ENCODE measurements at regions not wholly inside any gene's neighbourhood (a gene's known extent, or its start where the extent isn't known, plus 50 kb on each side); places are given as distances from the start of the nearest gene placed in this dataset.
"Not testable (repeated sequence)": the region's sequence is repeated elsewhere in the genome, so short reads cannot be mapped to it uniquely, and the experiment has no call there.

DNA sequence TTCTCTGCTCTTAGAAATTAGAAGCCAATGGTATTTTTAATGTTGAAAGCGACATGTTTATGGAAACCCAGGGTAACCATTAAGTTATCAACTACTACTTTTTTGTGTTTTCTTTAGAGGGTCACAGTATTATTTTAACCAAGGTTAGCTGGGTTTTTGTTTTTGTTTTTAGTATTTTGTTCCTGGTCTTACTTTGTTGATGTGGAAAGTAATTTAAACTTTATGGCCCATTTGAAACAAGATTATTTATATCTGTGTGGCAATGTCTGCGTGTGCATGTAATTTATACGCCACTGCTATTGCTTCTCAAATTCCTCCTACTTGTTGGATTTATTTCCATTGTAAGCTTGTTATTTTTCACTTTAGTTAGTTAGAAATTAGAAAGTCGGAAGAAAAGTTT lies 722.1 kb upstream of the NR2F2 start:
- no peak for DNase-seq (ENCODE audit: low read depth)

GRCh38 chr15:95609096-95609495 lies 721.4 kb upstream of the NR2F2 start:
- DNase-seq (ENCODE audit: low read depth): no peak

- no peak for DNase-seq (ENCODE audit: low read depth)
These were observed 719.6 kb upstream of the NR2F2 start for GRCh38 chr15:95610945-95611344.

- DNase-seq (ENCODE audit: low read depth): no peak
These were observed 715.1 kb upstream of the NR2F2 start for GRCh38 chr15:95615436-95615835.

- no peak for DNase-seq (ENCODE audit: low read depth)
These were observed 714.2 kb upstream of the NR2F2 start for GRCh38 chr15:95616306-95616705.

GRCh38 chr15:95620934-95621579 lies 709.4 kb upstream of the NR2F2 start:
- no peak for DNase-seq (ENCODE audit: low read depth)

GRCh38 chr15:95622843-95623242 lies 707.7 kb upstream of the NR2F2 start:
- DNase-seq (ENCODE audit: low read depth): no peak

- no peak for DNase-seq (ENCODE audit: low read depth)
These were observed 706.4 kb upstream of the NR2F2 start for GRCh38 chr15:95624100-95624499.

- DNase-seq (ENCODE audit: low read depth): no peak
These were observed 705.7 kb upstream of the NR2F2 start for GRCh38 chr15:95624616-95625361.

- DNase-seq (ENCODE audit: low read depth): no peak
These were observed 703.8 kb upstream of the NR2F2 start for GRCh38 chr15:95626501-95627361.

GRCh38 chr15:95629503-95630168 lies 700.9 kb upstream of the NR2F2 start:
- DNase-seq (ENCODE audit: low read depth): no peak

GRCh38 chr15:95630683-95631082 lies 699.8 kb upstream of the NR2F2 start:
- no peak for DNase-seq (ENCODE audit: low read depth)

DNA sequence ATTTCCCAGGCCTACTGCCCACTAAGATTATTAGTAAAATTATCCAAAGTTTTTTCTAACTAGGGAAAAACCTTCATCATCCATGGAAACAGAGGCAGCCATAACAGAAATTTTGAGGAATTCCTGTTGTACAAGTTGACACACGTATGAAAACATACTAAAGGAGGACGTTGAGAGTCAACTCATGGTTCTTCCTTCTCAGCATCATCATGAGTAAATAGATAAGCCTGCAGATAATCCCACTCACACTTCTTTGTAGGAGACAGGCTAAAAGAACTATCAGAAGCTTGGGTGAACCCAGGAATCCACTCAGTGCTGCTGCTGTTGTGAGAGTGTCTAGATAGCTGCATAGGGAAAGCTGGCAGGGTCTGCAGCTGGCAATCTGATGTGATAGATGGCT lies 694.8 kb upstream of the NR2F2 start:
- DNase-seq (ENCODE audit: low read depth): no peak

DNA sequence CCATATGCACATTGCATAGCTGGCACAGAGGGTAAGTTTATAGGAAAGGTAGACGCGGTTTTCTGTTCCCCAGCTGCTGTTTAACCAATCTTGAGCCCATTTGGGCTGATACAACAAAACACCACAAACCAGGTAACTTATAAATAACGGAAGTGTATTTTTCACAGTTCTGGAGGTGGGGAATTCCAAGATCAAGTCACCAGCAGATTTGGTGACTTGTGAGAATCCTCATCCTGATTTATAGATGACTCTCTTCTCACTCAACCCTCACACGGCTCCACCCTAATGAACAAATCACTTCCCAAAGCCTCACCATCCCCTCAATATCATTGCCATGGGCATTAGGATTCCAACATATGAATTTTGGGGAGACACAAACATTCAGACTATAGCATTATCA lies 694.4 kb upstream of the NR2F2 start:
- DNase-seq (ENCODE audit: low read depth): no peak

DNA sequence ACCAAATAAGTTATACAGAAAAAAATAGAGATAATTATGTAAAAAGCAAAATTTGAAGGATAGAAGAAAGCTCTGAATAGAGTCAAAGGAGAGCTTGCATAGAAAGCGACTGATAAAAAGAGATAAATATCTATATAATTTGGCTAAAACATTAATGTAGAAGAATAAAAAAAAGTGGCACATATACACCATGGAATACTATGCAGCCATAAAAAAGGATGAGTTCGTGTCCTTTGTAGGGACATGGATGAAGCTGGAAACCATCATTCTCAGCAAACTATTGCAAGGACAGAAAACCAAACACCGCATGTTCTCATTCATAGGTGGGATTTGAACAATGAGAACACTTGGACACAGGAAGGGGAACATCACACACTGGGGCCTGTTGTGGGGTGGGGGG lies 693.3 kb upstream of the NR2F2 start:
- not testable (repeated sequence) for DNase-seq (ENCODE audit: low read depth)

DNA sequence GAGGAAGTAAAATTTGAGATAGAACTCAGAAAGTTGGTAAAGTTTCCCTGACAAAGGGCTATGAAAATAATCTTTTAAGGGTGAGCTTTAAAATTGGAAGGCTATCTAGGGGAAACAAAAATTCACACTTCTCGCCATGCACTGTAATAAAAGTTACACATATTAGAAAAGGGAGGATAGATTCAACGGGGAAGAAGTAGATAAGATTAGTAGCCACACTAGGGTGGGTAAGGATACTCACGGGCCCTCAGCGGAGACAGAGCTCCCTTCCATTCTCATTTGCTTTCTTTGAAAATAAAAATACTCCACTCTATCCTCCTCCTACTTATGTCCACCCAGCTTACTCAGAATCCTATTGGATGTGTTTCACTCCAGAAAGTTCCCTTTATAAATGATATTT lies 691.3 kb upstream of the NR2F2 start:
- no peak for DNase-seq (ENCODE audit: low read depth)

GRCh38 chr15:95644100-95644875 lies 686.2 kb upstream of the NR2F2 start:
- DNase-seq (ENCODE audit: low read depth): no peak

GRCh38 chr15:95645791-95646338 lies 684.6 kb upstream of the NR2F2 start:
- no peak for DNase-seq (ENCODE audit: low read depth)

GRCh38 chr15:95646484-95647273 lies 683.8 kb upstream of the NR2F2 start:
- DNase-seq (ENCODE audit: low read depth): no peak

DNA sequence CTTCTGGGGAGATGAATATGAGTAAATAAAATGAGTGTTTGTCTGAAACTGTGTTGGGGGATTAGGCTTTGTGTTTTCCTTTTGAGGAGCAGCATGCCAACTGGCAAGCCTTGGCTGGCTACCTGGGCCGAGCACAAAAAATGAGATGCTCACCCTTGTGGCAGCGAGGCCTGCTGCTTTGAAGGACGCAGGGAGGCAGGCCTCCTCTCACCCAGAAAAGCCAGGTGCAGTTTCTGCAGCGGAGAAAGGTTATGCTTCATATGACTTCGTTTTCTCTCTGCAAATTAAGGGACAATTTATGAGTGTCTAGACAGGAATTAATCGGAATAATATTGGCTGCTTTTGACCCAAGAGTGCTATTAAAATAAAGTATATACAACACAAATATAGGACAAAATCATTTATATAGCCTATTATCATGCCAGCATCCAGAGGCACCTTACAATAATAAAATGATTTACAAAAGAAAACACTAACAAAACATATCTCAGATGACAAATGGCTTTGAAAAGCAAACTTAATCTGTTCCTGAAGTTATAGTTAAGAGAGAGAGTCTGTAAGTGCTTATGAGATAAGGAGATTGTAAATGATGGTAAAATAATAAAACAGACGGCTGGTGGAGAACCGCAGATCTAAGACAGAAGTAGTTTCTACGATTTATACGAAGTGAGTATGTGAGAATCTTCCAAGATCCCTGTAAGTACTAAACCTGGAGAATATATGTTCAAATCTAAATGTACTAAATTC lies 682.8 kb upstream of the NR2F2 start:
- no peak for DNase-seq (ENCODE audit: low read depth)
